HCT116 (cell line): ENCODE measurements at regions not wholly inside any gene's neighbourhood (a gene's known extent, or its start where the extent isn't known, plus 50 kb on each side); places are given as distances from the start of the nearest gene placed in this dataset.

Experiments used
- ATAC-seq: fragments of 200-7000 bp; cut with Tn5 transposase; 2 replicates; pipeline ENCODE4 v1.9.1; 2020; ENCODE audit warnings: mild to moderate bottlenecking, moderate library complexity
- BruUV-seq: library from RNA; stranded (reverse); fragments of 400-500 nt; replicated peaks from 2 replicates; lab custom pipeline; 2021; lab: Mats Ljungman, UMichigan
- CTCF ChIA-PET: fragments of 300-600 bp; sonication (Branson Sonifier 250); formaldehyde crosslinking; loops from one replicate; lab custom pipeline; 2021; ENCODE audit warnings: antibody characterized with exemption; lab: Charles Lee
- POLR2A ChIA-PET: fragments of 300-600, 350-600 bp; sonication (Branson Sonifier 250); formaldehyde crosslinking; loops from one replicate; lab custom pipeline; 2021; ENCODE audit warnings: antibody characterized with exemption; lab: Charles Lee
- RAD21 ChIA-PET, 2 experiments: fragments of 300-600 bp; sonication (Branson Sonifier 250); formaldehyde crosslinking; loops; one replicate each; lab custom pipeline; 2023; ENCODE audit warnings: low total read pairs in 2 of 2; ENCODE audit not compliant: uncharacterized antibody in 2 of 2, unreplicated experiment in 2 of 2, low non-redundant PET in 1 of 2; lab: Charles Lee
- DNase-seq: peaks from one replicate; pipeline ENCODE4 v3.0.0-alpha.2; 2010; ENCODE audit warnings: low read depth, low spot score
- H2AFZ ChIP-seq: fragments of 200-600 bp; shearing (Covaris generic), sonication (generic); 2 replicates; pipeline ENCODE4 v1.6.1; 2017; ENCODE audit warnings: low read depth, mixed run types, mixed read lengths, antibody characterized with exemption, low read length; ENCODE audit not compliant: poor library complexity, severe bottlenecking
- H3K27ac ChIP-seq: 2 replicates; pipeline ENCODE4 v1.5.1; 2012; ENCODE audit warnings: low read depth, low read length
- H3K27me3 ChIP-seq: fragments of 200-600 bp; sonication (generic); 2 replicates; pipeline ENCODE4 v1.6.1; 2016; ENCODE audit warnings: mixed run types, low read length, mixed read lengths; ENCODE audit not compliant: insufficient read depth
- H3K36me3 ChIP-seq, 2 experiments: fragments of 200-500 bp in 1 of 2; fragments of 200-600 bp in 1 of 2; sonication (Bioruptor generic) in 1 of 2; sonication (generic) in 1 of 2; 2 replicates each; pipeline versions ENCODE4 v1.5.1 to v1.6.1; 2014 to 2016; ENCODE audit warnings: low read length in 2 of 2, inconsistent platforms in 1 of 2, mixed read lengths in 1 of 2, mixed run types in 1 of 2; ENCODE audit not compliant: insufficient read depth in 2 of 2, control insufficient read depth in 1 of 2
- H3K4me1 ChIP-seq, 2 experiments: fragments of 200-600 bp in 1 of 2; sonication (generic) in 1 of 2; 2 replicates each; pipeline versions ENCODE4 v1.5.1 to v1.6.1; 2012 to 2017; ENCODE audit warnings: low read length in 2 of 2, inconsistent platforms in 1 of 2, mild to moderate bottlenecking in 1 of 2, mixed read lengths in 1 of 2, mixed run types in 1 of 2, moderate library complexity in 1 of 2; ENCODE audit not compliant: insufficient read depth in 2 of 2, control insufficient read depth in 1 of 2
- H3K4me2 ChIP-seq: fragments of 200-600 bp; sonication (generic); 2 replicates; pipeline ENCODE4 v1.6.1; 2017; ENCODE audit warnings: mixed run types, low read length, mixed read lengths
- H3K4me3 ChIP-seq, 2 experiments: fragments of 200-600 bp in 1 of 2; sonication (generic) in 1 of 2; replicated peaks in 1 of 2; 2 replicates each; pipeline ENCODE4 v1.5.1; 2011 to 2016; ENCODE audit warnings: low read length in 2 of 2, control low read depth in 1 of 2, low read depth in 1 of 2, mild to moderate bottlenecking in 1 of 2, mixed read lengths in 1 of 2, mixed run types in 1 of 2
- H3K79me2 ChIP-seq: fragments of 200-600 bp; sonication (generic); 2 replicates; pipeline ENCODE4 v1.6.1; 2017; ENCODE audit warnings: mild to moderate bottlenecking, mixed run types, low read length, moderate library complexity, mixed read lengths; ENCODE audit not compliant: insufficient read depth
- H3K9ac ChIP-seq: fragments of 200-600 bp; sonication (generic); 2 replicates; pipeline ENCODE4 v1.6.1; 2016; ENCODE audit warnings: low read length, mixed read lengths
- H3K9me2 ChIP-seq: fragments of 200-600 bp; sonication (generic), shearing (Covaris generic); 2 replicates; pipeline ENCODE4 v1.6.1; 2017; ENCODE audit warnings: mixed run types, mild to moderate bottlenecking, moderate library complexity; ENCODE audit not compliant: insufficient read depth
- H3K9me3 ChIP-seq, 2 experiments: fragments of 200-500 bp in 1 of 2; fragments of 200-600 bp in 1 of 2; sonication (Bioruptor generic) in 1 of 2; sonication (generic) in 1 of 2; 2 replicates each; pipeline ENCODE4 v1.6.1; 2014 to 2017; ENCODE audit warnings: low read length in 2 of 2, mixed read lengths in 2 of 2, inconsistent platforms in 1 of 2, low read depth in 1 of 2, mild to moderate bottlenecking in 1 of 2, mixed run types in 1 of 2, moderate library complexity in 1 of 2; ENCODE audit not compliant: control insufficient read depth in 1 of 2, insufficient read depth in 1 of 2
- H4K20me1 ChIP-seq: fragments of 200-600 bp; sonication (generic), shearing (Covaris generic); 2 replicates; pipeline ENCODE4 v1.6.1; 2017; ENCODE audit warnings: mixed run types, mild to moderate bottlenecking, moderate library complexity; ENCODE audit not compliant: insufficient read depth
- CEBPB ChIP-seq: IDR thresholded peaks from 2 replicates; pipeline ENCODE4 v1.6.1; 2012; ENCODE audit warnings: low read depth
- ELF1 ChIP-seq: IDR thresholded peaks from 2 replicates; pipeline ENCODE4 v1.6.1; 2012; ENCODE audit warnings: low read depth, borderline replicate concordance
- JUND ChIP-seq: IDR thresholded peaks from 2 replicates; pipeline ENCODE4 v1.6.1; 2012
- SP1 ChIP-seq: IDR thresholded peaks from 2 replicates; pipeline ENCODE4 v1.6.1; 2012; ENCODE audit warnings: low read depth
- TCF7L2 ChIP-seq: IDR thresholded peaks from 2 replicates; pipeline ENCODE4 v1.7.0; 2011; ENCODE audit warnings: borderline replicate concordance, inconsistent platforms; ENCODE audit not compliant: insufficient read depth, insufficient read length; ENCODE audit errors: extremely low read depth
- YY1 ChIP-seq: IDR thresholded peaks from 2 replicates; pipeline ENCODE4 v1.6.1; 2011; ENCODE audit warnings: low read length, low read depth, moderate library complexity, mild to moderate bottlenecking; ENCODE audit not compliant: insufficient replicate concordance; ENCODE audit errors: extremely low read depth
- ZNF274 ChIP-seq: fragments of 200-500 bp; sonication (Bioruptor generic); IDR thresholded peaks from 2 replicates; pipeline ENCODE4 v1.6.1; 2014; ENCODE audit warnings: mild to moderate bottlenecking, low read depth, low read length, inconsistent platforms
- intact Hi-C: fragments of 100-400 bp; cut with micrococcal nuclease; formaldehyde crosslinking; loops from 2 replicates; pipeline ENCODE4 v1.10.0; 2022
- TF ChIP-seq, protein P1 (sequence below): IDR thresholded peaks from 2 replicates; pipeline ENCODE4 v1.6.1; 2012

- ATAC-seq (no peak), DNase-seq (no peak)
- RAD21 ChIA-PET: no interaction called here
These were observed 66.3 kb upstream of the MAD2L1 start for GRCh38 chr4:120132935-120133334.

GRCh38 chr4:120130786-120131185, 64.1 kb upstream of the MAD2L1 start:
- CTCF ChIA-PET: no interaction called here
- no peak overlapping the region for H2AFZ ChIP-seq

More at GRCh38 chr4:120132935-120133334, 66.3 kb upstream of the MAD2L1 start:
- ChIA-PET POLR2A (no interaction called here), CTCF (no interaction called here)
- H2AFZ ChIP-seq: no peak overlapping the region
- H3K36me3 ChIP-seq: no peaks in the 10 kb centered on the region
- H3K79me2 ChIP-seq: no peaks in the 10 kb centered on the region
- no peak overlapping the region for H3K27ac ChIP-seq
- no peaks in the 10 kb centered on the region for H3K4me1 ChIP-seq
- H3K9ac ChIP-seq: no peak overlapping the region
- H4K20me1 ChIP-seq: no peaks in the 10 kb centered on the region
- no peaks in the 10 kb centered on the region for H3K27me3 ChIP-seq
- no peaks in the 10 kb centered on the region for H3K9me2 ChIP-seq
- no peak overlapping the region for H3K4me2 ChIP-seq
- no peak for TF ChIP-seq JUND
- intact Hi-C loops: no loop called here
- no peaks in the 10 kb centered on the region for H3K9me3 ChIP-seq
- no TSS peak for BruUV-seq
- H3K4me3 ChIP-seq: no peak overlapping the region

More at GRCh38 chr4:120130786-120131185, 64.1 kb upstream of the MAD2L1 start:
- intact Hi-C loops: no loop called here
- H3K27ac ChIP-seq: no peak overlapping the region
- H3K9ac ChIP-seq: no peak overlapping the region
- no peaks in the 10 kb centered on the region for H3K9me3 ChIP-seq
- H3K9me2 ChIP-seq: no peaks in the 10 kb centered on the region
- TF ChIP-seq ZNF274 (no peak), TCF7L2 (no peak), YY1 (no peak), SP1 (no peak), CEBPB (no peak), JUND (no peak), ELF1 (no peak)
- TF ChIP-seq, protein P1, sequence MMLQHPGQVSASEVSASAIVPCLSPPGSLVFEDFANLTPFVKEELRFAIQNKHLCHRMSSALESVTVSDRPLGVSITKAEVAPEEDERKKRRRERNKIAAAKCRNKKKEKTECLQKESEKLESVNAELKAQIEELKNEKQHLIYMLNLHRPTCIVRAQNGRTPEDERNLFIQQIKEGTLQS: no peak
- no peaks in the 10 kb centered on the region for H4K20me1 ChIP-seq
- ChIA-PET POLR2A (no interaction called here), RAD21 (no interaction called here)
- no TSS peak for BruUV-seq
- DNase-seq (no peak), ATAC-seq (no peak)
- H3K27me3 ChIP-seq: no peaks in the 10 kb centered on the region
- H3K36me3 ChIP-seq: no peaks in the 10 kb centered on the region
- no peaks in the 10 kb centered on the region for H3K79me2 ChIP-seq
- no peak overlapping the region for H3K4me3 ChIP-seq
- no peak overlapping the region for H3K4me2 ChIP-seq
- H3K4me1 ChIP-seq: no peaks in the 10 kb centered on the region
